DMS114 treated with DMSO at 0.1 percent for 48 hours (cell line): ENCODE measurements at regions not wholly inside any gene's neighbourhood (a gene's known extent, or its start where the extent isn't known, plus 50 kb on each side); places are given as distances from the start of the nearest gene placed in this dataset.
"Not testable (repeated sequence)": the region's sequence is repeated elsewhere in the genome, so short reads cannot be mapped to it uniquely, and the experiment has no call there.

Experiments
- DNase-seq: peaks from one replicate; lab custom pipeline; 2025; ENCODE audit not compliant: unreplicated experiment; lab: John Stamatoyannopoulos, UW

DNA sequence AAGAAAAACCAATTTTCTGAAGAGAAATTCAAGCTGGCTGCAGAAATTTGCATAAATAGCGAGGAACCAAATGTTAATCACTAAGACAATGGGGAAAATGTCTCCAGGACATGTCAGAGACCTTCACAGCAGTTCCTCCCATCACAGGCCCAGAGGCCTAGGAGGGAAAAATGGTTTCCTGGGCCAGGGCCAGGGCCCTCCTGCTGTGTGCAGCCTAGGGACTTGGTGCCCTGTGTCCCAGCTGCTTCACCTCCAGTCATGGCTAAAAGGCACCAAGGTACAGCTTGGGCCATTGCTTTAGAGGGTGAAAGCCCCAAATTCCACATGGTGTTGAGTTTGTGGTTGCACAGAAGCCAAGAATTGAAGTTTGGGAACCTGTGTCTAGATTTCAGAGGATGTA, 628.7 kb upstream of the ARRDC3 start:
- not testable (repeated sequence) for DNase-seq

DNA sequence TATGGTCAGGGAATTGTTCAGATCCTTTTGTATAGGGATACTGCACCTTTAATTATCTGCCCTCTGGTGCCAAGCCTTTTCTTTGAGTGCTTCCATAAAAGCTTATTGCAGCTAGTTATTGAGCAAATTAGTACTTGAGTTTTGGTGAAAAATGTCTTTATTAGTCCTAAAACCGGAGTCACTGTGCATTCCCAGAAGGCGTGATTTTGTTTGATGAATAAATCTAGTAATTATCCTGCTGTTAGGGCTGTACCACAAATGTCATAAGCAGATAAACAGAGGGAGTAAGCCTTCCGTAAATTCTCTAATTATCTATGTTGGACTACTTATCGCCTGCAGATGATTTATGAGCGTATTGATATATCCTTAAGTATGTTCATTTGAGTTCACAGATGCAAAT, 620.7 kb upstream of the ARRDC3 start:
- peak; percentile 20 for DNase-seq

DNA sequence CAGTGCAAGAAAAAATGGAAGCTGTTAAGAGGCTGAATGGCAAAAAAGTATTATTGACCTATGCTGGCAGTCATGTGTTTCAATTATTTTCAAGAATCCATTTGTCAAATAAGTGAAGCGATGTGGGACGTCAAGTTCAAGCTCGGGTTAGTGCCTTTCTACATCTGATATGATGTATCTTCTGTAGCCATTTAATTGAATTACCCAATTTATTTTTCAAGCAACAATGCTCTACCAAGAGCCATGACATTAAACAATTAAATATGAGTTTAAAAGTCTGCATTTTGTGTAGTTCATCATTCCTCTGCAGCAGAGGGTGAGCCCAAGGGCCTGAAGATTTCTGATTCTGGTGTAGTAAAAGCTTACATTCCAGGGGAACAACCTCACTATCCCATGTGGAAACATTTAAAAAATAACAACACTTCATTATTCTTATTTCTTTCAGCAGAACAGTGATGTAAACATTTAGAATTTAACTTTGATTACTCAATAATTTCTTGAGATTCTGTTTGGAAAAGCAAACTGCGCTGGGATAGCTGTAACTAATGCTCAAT, 619.7 kb upstream of the ARRDC3 start:
- peak; percentile 79 for DNase-seq

DNA sequence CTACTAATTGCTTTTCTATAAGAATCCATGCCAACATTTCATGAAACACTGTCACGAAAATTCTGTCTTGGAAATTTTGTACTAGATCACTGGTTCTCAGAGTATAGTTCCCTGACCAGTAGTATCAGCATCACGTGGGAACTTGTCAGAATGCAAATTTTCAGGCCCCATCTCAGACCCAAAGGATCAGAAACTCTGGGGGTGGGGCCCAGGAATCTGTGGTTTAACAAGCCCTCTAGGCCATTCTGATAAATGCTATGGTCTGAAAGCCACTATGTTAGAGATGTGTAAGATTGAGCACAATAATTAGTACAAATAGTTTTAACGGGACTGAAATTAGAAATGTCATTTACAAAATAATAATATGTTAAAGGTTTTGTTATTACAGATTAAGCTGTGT, 615.7 kb upstream of the ARRDC3 start:
- no peak for DNase-seq

DNA sequence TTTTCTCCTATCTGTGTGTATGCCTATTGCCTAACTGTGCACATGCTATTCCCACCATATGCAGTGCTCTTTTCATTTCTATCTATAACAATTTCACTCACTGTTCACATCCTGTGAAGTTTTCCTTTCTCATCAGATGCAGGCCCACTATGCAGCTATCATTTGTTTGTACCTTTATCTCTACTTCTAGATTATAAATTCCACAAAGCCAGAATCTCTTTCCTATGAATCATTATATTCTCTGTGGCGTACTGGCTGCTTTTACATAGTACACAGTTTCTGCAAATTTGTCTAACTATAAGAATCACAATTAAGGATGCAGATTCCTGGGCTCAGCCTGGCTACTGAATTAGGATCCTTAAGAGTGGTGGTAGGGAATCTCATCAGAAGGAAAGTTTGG, 600.8 kb upstream of the ARRDC3 start:
- no peak for DNase-seq

DNA sequence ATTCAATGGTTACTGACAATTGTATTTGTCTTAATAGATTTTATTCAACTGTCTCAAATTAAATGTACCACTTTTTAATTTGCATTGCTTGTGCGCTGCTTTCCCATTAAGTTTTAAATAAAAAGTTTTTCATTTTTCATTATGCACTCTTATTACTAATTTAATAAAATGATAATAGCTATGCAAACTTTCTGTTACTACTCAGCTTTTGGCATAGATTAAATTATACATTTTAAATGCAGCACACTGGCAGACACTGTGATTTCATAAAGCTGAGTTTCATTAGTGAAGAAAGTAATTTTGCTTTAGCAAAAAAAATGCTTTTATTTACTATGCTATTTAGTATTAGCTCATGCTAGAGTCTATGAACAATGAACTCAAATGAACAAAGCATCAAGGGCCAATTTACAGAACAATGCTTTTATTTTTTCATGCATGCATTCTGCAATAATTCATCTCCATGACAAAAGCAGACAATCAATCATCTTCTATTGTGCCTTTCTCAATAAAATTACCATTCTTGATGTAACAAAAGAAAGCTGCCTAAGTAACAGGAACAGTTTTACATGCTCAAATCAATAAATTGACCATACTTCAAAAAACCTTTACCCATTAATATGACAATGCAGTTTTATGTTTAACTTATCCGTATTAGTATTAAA, 595.2 kb upstream of the ARRDC3 start:
- peak; percentile 32 for DNase-seq

DNA sequence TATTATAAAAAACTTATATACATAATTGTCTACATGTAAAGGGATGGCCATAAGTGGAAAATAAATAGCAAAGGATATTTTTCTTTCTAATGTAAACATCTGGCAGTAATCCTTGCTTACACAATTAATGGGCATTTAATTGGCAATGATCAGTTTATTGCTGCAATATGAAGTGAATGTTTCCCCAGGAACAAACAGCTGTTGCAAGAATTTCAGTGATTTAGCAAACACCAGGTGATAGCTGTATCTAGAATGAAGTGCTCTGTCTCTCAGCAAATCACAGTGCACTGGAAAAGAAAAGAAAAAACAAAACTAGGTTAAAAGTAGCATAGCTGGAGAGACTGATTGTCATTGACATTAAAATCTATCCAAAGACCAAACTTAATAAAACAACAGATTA, 594.5 kb upstream of the ARRDC3 start:
- no peak for DNase-seq

DNA sequence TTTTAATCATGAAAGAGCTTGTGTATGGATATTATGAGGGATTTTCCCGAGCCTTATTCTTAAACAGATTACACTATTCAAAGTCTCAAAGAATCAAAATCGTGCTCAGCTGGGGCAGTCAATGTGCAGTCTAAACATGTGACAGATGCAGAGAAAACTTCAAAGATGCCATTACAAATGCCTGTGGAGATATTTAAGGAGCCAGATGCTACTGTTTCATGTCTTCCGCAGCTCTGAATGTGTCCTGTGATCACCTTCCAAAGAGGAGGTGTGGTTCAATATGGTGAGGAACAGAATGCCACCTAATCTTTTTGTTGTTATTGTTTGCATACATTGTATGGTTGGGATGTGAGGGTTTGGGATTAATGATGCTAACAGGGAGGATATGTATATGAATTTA, 593.3 kb upstream of the ARRDC3 start:
- no peak for DNase-seq

DNA sequence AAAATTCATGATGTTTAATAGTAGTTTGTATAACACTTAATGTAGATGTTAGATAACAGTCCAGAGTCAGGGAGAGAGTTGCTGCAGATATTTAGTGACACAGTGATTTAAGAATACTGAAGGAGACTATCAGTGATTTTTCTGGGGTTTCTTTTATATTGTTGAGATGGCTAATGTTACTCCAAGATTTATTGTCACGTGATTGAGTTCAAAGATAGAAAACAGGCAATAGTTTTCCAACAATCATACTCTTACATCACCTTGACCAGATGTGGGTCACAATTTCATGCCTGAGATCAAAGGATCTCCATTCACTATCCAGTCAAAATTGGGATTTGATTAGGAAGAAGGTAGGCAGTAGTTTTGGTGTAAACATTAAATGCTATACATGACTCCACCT, 580.0 kb upstream of the ARRDC3 start:
- no peak for DNase-seq

DNA sequence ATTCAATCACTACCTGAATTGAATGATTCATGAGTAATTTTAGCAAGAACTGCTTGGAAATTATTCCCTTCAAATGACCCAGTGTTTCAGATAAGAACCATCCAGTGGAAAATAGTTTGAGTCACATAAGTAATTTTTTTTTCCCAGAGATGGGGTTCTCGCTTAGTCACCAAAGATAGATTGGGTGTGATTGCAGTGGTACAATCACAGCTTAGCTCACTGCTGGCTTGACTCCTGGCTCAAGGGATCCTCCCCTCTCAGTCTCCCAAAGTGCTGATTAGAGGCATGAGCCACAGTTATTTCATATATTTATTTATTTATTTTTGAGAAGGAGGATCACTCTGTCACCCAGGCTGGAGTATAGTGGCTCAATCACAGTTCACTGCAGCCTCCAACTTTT, 574.5 kb upstream of the ARRDC3 start:
- no peak for DNase-seq

DNA sequence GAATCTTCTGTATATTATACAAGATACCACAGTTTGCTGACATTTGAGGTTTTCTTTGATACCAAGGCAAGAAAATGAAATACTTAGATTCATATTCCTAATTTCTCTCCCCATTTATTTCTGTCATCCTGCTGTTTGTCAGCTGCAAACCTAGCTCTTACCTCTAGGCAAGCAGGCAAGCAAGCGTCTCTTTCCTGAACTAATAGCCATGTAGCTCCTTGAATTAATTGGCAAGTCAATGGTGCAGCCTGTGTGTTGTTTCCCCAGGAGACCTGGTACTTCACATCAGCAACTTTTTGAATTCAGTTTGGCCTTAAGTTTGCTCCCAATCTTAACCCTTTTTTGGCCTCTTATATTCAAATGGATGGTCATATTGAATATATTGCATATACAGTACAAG, 573.6 kb upstream of the ARRDC3 start:
- no peak for DNase-seq

DNA sequence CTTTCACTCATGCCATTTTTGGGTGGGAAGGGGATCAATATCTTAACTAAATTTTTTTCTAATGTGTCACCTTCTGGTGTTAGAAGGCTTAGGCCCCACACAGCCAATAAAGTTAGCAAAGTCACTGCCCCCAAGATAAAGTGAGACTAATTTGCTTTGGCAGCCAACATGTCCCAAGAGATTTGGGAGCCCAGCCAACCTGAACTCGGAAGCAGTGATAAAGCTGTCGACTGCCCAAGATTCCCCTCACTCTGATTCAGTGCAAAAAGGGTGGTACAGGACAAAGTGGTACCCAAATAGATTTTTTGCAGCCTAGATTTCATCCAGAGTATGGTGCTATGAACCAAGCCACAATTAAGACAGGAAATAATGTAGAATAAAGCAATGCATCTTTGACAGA, 572.5 kb upstream of the ARRDC3 start:
- no peak for DNase-seq

DNA sequence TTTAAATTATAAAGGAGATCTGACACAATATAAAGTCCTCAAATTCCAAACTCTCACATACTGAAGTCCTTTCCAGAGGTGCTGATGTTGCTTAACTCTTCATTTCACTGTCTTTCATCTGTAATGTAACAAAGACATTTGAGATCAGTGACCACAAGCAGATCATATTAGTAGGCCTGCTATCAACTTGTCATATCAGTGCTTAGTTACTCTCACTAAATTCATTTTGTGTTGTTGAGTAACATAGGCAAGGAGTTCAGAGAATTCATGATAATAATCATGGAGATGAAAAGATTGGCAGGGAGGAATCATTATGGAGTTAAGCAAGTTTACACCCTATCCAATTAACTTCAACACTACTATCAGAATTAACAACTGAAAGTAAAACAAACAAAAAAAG, 571.0 kb upstream of the ARRDC3 start:
- DNase-seq = no peak

DNA sequence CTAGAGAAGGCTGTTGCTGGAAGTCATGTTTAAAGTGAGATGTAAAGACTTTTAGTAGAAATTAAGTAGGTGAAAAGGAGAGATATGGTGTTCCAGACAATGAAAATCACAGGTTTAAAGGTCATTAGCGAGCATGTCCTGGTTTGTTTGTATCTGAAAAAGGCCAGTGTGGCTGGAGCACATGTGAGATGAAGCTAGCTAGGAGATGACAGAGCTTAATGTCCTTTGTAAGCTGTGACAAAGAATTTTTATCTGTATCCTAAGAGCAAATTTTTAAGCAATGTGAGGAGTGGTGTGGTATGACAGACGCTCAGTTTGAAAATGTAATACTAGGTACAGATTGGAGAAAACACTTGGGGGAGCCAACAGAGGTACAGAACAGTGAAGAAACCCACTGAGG, 567.2 kb upstream of the ARRDC3 start:
- DNase-seq = no peak

DNA sequence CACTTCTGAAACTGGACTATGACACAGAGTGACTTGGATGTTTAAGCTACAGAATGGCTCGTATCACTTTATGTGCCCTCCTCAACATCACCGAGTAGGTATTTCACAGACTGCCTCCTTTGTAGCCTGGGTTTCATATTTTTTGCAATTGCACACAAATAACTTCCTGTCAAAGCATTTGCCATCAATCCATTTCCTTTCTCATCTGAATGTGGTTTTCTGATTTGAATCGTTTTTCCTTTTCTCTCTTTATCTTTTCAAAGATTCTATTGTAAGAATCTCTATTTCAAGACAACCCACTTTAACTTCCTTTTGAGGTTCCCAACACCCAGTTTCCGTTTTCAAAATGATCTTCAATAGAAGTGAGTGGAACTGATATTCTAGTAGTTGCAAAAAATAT, 563.8 kb upstream of the ARRDC3 start:
- no peak for DNase-seq

DNA sequence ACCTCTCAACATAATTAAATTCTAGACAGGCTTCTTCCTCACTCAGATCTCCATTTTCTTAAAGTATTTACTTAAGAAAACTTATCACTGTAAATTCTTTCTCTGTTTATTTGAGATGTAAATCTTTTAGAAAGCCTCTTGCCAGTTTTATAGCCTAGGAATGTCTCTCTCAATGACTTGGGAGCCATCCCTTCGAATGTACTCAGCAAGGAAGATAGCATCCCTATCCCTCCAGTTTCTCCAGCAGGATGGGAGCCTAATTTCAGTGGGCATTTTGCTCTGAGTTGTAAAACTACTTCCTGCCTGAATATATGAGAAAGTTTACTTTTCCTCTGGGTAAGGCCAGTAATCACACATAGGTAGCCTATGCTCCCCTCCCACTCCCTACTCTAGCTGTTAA, 558.5 kb upstream of the ARRDC3 start:
- DNase-seq = no peak

DNA sequence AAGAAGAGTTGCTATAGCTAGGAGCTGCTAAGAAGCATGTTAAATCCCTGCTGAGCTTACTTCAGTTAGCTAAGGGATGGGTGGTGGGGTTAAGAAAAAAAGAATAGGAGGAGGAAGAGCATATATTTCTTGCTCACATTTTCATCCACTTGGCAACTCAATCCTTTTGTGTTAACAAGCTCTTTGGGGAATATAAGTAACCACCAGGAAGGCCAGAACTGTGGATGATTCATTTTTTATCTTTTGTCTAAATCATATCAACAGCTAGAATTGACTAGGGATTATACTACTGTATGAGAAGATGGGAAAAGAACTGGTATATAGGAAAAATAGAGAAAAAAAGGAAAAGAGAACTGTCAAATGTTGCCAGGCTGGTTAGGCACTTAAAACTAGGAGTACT, 555.3 kb upstream of the ARRDC3 start:
- no peak for DNase-seq

DNA sequence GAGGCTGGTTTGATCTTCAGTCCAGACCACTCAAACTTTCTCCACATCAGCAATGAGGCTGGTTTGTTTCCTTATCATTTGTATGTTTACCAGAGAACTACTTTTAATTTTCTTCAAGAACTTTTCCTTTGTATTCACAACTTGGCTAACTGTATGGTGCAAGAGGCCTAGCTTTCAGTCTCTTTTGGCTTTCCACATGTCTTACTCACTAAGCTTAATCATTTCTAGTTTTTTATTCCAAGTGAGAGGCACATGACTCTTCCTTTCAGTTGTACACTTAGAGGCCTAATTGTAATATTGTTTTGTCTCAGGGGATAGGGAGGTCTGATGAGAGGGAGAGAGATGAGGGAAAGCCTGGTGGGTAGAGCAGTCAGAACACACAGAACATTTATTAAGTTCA, 554.0 kb upstream of the ARRDC3 start:
- no peak for DNase-seq

DNA sequence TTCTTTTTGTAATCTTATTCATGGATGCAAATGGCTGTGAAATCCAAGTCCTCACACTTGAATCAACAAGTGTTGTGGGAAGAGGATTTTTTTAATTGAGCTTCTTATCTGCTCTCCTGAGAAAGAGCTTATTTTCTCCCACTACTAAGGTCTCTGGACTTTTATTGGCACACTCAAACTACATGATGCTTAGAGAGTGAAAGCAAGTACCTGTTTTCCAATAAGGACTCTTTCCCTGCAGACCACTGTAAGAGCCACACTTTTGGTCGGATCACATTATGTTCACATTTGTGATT, 546.4 kb upstream of the ARRDC3 start:
- no peak for DNase-seq

DNA sequence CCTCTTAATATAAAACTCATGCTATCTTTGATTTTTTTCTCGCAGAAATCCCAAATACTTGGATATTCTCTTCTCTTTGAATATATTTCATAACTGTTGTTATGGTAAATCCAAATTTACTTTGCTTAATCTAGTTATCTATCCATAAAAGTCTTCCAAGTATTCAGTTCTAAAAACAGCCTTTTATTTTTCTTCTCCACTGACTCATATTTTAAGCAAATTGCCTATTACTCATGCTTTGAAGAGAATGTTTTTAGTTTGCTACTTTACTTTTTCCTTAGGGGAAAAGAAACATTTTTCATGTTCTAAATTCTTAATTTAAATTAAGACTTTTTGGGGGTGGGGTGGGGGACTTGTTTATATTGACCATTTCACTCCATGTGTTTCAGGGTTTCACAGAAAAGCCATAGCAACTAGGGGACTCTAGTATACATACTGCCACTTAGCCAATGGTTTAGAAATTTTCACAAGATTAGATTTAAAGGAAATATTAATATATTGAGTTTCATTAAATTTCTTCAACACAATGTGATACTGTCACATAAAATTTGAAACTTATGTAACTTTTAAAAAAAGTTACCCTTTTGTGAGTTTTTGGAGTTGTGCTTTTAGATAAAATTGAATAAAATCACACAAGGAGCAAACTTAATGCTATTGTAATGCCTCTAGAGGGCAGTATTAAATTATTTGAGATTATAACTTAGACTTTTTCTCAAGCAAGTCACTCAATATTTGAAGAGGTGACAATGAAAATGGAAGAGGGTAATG, 545.8 kb upstream of the ARRDC3 start:
- peak; percentile 64 for DNase-seq

DNA sequence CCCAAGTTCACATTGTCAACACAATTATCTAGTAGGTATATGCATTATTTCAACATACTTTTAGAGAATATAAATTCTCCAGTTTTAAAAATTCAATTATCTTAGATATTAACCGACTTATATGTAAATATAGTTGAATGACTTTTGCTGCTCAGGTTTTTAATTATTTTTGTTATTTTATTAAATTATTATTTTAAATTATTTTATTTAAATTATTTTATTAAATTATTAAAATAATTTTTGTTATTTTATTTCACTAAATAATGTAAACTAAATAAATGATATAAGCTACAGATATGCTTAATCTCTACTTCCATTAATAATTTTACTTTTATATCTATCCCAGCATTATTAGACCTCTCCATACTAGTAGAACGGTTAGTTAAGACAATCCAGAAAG, 544.3 kb upstream of the ARRDC3 start:
- DNase-seq = no peak

DNA sequence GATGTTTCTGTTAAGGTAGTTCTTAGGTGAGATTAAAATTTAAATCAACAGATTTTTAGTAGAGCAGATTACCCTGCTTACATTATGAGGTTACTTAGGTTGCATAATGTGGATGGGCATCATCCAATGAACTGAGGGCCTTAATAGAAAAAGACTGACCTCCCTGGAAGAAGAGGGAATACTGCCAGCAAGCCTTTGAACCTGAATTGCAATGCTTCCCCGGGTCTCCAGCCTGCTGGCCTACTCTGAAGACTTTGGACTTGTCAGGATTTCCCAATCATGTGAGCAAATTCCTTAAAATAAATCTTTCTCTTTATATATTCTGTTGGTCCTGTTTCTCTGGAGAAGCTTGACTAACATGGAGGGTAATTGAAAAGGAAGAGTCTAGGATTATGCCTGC, 542.1 kb upstream of the ARRDC3 start:
- no peak for DNase-seq
